ENCODE measurements at regions not wholly inside any gene's neighbourhood (a gene's known extent, or its start where the extent isn't known, plus 50 kb on each side); places are given as distances from the start of the nearest gene placed in this dataset.

- no peak for DNase-seq
Measured at GRCh38 chr12:92492291-92492690, 210.5 kb upstream of the PLEKHG7 start.

GRCh38 chr12:92489781-92490180 lies 213.0 kb upstream of the PLEKHG7 start:
- DNase-seq: no peak

GRCh38 chr12:92488735-92489134 lies 214.1 kb upstream of the PLEKHG7 start:
- DNase-seq: peak in 1 of 2 donors; percentile 44

GRCh38 chr12:92487138-92487485 lies 215.7 kb upstream of the PLEKHG7 start:
- no peak for DNase-seq

- DNase-seq: no peak
Measured at GRCh38 chr12:92486443-92487137, 216.2 kb upstream of the PLEKHG7 start.

GRCh38 chr12:92485351-92486348 lies 217.1 kb upstream of the PLEKHG7 start:
- DNase-seq: no peak

- DNase-seq: peak; percentile 49 to 56
Measured at GRCh38 chr12:92482599-92482998, 220.2 kb upstream of the PLEKHG7 start.

- DNase-seq: no peak
Measured at GRCh38 chr12:92481066-92481465, 221.7 kb upstream of the PLEKHG7 start.

- DNase-seq: no peak
Measured at GRCh38 chr12:92478692-92479091, 224.1 kb upstream of the PLEKHG7 start.

GRCh38 chr12:92476844-92477243 lies 225.9 kb upstream of the PLEKHG7 start:
- no peak for DNase-seq

GRCh38 chr12:92473564-92473963 lies 229.2 kb upstream of the PLEKHG7 start:
- DNase-seq: no peak

- no peak for DNase-seq
Measured at GRCh38 chr12:92472201-92472600, 230.6 kb upstream of the PLEKHG7 start.

GRCh38 chr12:92471551-92471950 lies 231.2 kb upstream of the PLEKHG7 start:
- DNase-seq: no peak

GRCh38 chr12:92470608-92471021 lies 232.2 kb upstream of the PLEKHG7 start:
- no peak for DNase-seq

GRCh38 chr12:92469837-92470236 lies 233.0 kb upstream of the PLEKHG7 start:
- no peak for DNase-seq

- DNase-seq: no peak
Measured at GRCh38 chr12:92468358-92469020, 234.3 kb upstream of the PLEKHG7 start.

GRCh38 chr12:92467886-92468285 lies 234.9 kb upstream of the PLEKHG7 start:
- DNase-seq: no peak

- DNase-seq: peak; percentile 80 to 84
Measured at GRCh38 chr12:92466391-92467305, 236.1 kb upstream of the PLEKHG7 start.

- DNase-seq: no peak
Measured at GRCh38 chr12:92465786-92466295, 236.9 kb upstream of the PLEKHG7 start.

- DNase-seq: no peak
Measured at GRCh38 chr12:92464911-92465310, 237.9 kb upstream of the PLEKHG7 start.

GRCh38 chr12:92463171-92463570 lies 239.6 kb upstream of the PLEKHG7 start:
- no peak for DNase-seq

GRCh38 chr12:92462527-92462926 lies 240.3 kb upstream of the PLEKHG7 start:
- no peak for DNase-seq

Data from inflammatory macrophage (primary cell).